Ramos (cell line): ENCODE measurements at regions not wholly inside any gene's neighbourhood (a gene's known extent, or its start where the extent isn't known, plus 50 kb on each side); places are given as distances from the start of the nearest gene placed in this dataset.

Experiments
- in situ Hi-C: fragments of 300-500 bp; cut with MboI; formaldehyde crosslinking; loops from one replicate; pipeline ENCODE4 v1.14.3; 2022; ENCODE audit warnings: low sequenced_read_pairs; ENCODE audit not compliant: unreplicated experiment

DNA sequence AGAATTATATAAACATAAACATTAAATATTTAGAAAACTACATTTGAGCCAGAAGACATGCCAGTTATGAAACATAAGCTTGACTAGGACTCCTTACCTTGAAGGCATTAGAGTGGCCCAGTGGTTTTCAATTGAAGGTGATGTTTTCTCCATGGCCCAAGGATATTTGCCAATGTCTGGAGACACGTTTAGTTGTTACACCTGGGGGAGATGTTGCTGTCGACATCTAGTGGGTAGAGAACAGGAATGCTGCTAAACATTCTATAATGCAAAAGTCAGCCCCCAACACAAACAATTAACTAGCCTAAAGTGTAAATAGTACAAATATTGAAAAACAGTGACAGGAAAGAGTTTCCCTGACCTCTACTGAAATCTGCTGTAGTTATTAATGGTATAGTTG, 200.9 kb upstream of the HS3ST5 start:
- in situ Hi-C loops = no loop called here

DNA sequence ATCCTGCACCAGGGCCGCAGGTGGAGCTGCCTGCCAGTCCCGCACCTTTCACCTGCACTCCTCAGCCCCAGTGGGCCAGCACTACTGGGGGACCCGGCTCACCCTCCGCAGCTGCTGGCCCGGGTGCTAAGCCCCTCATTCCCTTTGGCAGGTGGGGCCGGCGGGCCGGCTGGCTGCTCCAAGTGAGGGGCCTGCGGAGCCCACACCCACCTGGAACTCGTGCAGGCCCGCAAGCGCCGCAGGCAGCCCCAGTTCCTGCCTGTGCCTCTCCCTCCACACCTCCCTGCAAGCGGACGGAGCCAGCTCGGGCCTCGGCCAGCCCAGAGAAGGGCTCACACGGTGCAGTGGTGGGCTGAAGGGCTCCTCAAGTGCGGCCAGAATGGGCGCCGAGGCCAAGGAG, 199.0 kb upstream of the HS3ST5 start:
- in situ Hi-C loops = no loop called here

DNA sequence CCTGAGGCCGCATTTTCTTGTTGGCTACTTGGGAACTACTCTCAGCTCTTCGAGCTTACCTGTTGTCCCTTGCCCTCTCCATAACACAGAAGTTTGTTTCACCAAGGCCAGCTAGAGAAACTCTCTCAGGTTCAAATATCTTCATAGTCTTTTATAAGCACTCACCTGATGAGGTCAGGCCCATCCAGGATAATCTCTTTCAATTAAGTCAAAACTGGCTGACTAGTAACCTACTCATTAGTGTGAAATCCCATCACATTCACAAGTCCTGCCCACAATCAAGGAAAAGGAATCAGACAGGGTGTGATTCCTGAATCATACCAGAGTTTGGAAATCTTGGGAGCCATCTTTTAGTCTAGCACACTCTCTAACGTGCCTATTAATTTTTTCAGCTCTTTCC, 195.2 kb upstream of the HS3ST5 start:
- in situ Hi-C loops = no loop called here

DNA sequence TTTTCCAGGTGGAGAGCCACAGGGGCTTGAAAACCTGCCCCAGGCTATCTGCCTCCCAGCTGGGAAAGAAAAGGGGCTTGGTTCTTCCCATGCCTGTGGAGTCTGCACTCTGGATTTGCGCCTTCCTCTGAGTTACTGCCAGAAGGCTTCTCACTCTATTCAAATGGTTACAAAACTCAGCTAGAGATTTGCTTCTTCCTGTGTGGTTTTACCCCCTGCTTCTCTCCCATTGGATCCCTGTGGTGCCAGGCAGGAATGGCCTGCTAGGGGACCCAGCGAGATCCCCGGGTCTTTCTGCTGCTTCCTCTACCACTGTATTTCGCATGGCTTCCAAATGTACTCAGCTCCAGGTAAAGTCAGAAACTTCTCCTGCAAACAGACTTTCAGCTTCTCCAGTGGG, 192.0 kb upstream of the HS3ST5 start:
- in situ Hi-C loops = no loop called here

DNA sequence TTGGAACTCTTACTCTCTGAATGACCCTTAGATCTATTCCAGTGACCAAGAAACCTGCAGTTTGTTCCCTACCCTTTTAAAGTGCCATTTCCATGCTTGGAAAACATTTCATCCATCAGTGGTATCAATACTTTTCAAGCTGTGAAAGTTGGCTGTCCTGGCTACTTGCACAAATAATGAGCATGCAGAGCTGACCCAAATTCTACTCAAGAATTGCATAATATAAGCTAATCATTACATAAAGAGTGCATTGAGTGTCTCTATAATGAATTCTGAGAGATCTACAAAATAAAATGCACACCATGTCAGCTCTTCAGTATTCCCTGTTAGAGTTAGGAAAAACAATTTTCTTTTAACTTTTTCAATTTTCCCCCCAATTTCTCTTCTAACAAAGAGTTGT, 181.3 kb upstream of the HS3ST5 start:
- in situ Hi-C loops = no loop called here

DNA sequence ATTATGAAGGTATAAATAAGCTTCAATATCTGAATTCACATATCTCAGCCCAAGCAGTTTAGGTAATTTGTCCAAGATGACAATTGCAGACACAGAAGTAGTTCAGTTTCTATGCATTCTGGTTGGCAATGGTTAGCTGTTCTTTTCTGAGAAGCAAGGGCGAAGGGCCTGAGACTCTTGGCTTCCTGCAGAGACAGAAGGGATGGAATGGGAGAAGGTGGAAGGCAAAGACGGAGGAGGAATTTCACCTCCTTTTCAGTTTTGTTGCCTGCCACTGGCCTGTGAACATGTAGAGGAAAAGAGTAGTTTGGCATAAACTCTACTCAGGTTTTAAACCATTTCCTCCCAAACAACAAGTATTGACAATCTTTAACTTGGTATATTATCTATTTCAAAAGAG, 180.7 kb upstream of the HS3ST5 start:
- in situ Hi-C loops = no loop called here

DNA sequence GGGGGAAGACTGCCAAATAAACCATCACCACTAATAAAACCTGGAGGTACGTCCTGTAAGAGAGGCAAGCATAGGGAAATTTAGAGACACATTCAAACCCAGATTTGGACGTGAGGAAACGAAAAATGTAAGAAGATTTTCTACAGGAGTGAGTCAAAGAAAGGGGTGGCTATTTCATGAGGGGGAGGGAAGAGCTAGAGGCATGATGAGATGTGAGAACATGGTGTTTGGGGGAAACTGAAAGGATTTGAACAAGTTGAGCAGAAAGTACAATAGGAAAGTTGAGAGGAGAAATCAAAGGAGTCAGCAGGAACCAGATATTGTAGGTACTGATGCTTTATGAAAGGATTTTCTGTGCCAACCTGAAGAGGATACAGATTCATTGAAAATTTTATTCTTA, 179.1 kb upstream of the HS3ST5 start:
- in situ Hi-C loops = no loop called here

DNA sequence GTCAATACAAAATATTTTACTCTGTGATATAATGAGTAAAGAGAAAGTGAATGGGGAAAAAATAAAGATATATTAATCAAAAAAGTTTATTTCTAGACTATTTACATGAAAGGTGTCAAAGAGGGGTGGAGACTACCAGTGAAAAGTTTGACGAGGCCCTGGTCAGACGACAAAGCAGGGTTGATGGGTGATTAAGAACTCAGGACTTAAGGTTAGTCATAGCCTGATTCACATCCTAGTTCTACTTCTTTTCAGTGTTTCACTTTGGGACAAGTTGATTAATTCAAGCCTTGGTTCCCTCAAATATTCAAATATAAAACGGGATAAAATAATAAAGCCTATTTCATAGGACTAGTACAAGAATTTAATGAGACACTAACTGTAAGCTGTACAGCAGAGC, 178.2 kb upstream of the HS3ST5 start:
- in situ Hi-C loops = no loop called here

DNA sequence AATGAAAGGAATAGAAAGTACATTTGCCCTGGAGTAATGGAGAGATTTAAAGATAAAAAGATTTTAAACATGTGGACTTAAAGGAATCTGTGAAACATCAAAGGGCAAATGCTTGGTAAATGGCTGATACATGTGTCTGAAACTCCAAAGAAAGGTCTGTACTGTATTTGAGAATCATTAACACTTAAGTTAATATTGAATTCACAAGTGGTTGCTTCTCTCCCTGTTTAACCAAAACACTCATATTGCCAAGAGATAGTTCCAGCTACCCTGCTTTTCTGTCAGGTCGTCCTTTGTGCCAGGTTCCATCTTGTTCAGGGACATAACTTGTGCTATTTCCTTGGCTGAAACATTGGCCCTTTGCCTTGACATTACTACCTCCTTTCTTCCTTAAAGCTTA, 171.3 kb upstream of the HS3ST5 start:
- in situ Hi-C loops = no loop called here

DNA sequence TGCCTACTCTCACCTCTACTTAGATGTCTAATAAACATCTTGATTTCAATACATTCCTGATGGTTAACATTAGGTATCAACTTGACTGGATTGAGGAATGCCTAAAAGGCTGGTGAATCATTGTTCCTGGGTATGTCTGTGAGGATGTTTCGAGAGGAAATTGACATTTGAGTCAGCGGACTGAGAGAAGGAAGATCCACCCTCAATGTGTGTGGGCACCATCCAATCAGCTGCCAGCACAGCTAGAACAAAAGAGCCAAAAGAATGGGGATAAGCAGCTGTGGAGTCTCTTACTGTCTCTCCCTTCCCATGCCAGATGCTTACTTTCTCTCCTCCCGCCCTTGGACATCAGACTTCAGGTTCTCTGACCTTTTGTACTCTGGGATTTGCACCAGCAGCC, 128.6 kb upstream of the HS3ST5 start:
- in situ Hi-C loops = no loop called here

DNA sequence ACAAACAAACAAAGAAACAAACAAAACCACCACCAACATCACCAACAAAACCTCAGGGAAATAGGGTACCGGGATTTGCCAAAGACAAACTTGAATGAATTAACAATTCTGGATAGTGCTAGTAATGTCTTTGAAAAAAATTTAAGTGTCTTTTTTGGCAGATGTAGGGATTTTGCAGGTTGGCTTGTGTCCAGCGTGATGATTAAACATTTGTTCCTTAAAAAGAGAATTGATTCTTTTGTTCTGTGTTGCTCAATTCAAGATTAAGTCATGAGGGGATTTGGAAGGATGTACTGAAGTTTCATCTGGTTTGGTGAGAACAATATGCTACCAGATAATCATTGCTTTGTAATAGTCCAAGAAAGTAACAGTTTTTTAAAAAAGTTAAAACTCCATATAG, 125.1 kb upstream of the HS3ST5 start:
- in situ Hi-C loops = no loop called here

DNA sequence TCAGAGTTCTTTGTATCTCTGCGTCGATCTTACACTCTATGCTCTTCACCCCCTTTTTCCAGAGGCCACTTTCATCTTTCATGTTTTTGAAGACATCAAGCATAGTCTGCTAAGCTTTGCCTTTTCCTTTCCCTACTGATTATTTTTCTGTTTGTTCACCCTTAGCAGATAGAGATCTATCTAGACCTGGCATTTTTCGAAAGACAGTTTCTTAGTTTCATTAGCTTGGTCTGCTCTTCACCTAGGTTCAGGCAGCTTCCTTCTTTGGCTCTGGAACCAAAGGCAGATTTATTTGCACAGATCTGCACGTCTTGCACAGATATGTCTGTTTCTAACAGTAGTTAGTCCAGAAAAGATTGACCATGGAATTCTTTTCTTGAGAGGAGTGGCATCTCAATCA, 122.7 kb upstream of the HS3ST5 start:
- in situ Hi-C loops = no loop called here

DNA sequence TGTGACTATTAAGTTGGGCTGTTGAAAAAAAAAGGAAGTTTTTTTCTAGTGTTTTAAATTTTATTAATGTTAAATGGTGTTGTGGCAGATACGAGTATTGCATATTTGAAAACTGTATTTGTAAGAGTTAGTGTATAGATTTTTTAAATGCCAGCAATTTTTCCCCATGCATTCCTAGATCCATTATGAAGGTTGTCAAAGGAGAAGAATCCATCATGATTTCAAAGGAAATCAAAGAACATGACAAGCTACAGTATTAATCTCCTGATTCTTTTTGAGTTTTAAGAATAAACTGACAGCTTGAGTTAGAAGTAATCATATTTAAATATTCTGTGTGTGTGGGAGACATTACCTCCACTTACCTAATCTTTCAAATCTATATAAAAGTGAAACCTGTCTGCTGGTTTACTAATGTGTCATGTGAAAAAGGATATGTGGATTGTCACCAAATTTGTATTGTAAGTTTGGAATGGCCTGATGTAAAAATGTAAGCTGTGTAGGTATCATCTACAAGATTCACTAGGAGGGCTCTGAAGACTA, 111.0 kb upstream of the HS3ST5 start:
- in situ Hi-C loops = no loop called here

DNA sequence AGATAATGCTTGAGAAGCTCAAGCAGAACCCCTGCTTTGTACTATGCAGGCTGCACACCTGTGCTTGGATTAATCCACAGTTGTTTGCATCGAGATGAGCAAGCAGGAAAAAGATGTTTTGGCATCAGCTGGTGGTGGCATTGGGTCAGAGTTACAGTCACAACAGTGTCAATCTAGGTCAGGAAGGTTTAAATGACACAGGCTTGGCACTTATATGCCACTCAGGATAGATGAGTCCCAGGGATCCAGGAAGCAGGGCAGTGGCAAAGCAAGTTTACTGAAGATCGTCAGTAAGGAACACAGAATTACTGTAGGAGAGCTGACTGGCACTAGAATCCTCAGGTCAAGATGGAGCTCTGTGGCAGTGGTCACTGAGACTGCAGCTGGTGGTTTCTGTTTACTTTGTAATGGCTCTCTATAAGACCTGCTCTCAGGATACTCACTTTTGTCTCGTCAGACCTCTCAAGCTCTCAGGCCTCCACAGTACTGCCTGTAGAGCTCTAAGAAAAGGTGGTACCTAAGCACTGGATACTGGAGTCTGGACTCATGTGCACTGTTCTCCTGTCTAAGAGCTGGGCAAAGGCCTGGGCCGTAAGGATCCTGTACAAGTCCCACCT, 110.1 kb upstream of the HS3ST5 start:
- in situ Hi-C loops = no loop called here

DNA sequence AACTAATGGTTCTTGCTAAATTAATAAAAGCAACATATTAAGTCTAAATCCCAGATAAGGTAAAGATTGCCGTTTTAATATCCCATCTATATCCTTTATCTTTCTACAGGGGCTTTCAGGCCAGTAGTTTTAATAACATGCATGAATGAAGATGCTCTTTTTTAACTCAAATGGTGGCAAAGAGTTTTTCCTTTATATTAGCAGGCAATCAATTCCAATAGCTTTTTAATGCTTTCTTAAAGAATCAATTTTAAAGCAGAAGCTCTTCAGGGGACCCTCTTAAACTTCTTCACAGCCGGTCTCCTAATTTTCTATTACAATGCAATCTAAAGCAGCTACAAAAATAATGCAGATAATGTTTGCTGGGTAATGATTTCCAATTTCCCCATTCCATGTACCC, 107.8 kb upstream of the HS3ST5 start:
- in situ Hi-C loops = no loop called here

DNA sequence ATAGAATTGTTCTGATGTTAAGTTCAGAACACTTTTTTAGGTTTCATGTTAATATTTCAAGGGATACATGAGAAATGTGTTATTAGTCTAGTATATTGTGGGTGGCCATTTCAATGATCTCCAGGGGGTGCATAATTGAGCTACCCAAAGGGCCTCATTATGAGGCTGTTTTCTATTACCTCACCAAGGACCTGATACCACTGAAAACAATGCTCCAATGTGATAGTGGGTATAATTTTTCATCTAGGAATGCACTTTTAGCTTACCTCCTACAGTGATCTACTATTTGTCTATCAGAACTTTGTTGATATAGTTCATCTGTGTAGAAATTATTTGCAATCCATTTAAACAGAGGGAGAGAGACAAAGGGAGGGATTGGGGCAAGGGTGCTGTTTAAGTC, 106.8 kb upstream of the HS3ST5 start:
- in situ Hi-C loops = no loop called here

DNA sequence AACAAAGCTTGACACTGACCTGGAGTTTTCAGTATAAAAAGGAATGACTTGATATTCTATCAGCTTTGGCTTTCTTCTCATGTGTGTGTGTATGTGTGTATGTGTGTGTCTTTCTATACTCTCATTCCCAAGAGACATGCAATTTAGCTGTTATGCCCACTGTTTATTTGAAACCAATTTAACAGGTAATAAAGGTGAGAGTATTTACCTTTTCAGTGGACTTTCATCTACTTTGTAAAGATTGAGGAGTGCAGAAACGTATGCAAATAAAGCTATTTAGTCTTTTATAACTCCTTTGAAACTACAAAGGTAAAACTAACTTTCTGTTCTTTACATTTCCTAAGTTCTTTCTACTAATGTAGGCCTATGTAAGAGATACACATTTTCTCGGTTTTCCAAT, 103.5 kb upstream of the HS3ST5 start:
- in situ Hi-C loops = no loop called here

DNA sequence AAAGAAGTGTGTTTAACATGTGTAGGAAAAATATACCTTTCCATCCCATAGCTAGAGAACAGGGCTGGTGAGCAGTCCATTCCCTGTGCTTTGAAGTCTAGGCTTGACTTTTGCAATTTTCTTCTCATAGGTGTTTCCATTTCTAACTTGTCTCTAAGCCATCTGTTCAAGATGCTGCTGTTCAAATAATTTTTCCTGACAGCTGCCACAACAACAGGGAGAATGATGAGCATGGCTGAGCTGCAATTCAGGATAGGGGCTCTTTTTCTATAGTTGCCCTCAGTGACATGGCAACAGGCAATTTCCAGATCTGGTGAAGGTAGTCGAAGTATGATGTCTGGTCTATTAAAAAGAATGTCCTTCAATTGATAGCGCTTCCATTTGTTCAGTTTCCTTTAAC, 103.0 kb upstream of the HS3ST5 start:
- in situ Hi-C loops = no loop called here

DNA sequence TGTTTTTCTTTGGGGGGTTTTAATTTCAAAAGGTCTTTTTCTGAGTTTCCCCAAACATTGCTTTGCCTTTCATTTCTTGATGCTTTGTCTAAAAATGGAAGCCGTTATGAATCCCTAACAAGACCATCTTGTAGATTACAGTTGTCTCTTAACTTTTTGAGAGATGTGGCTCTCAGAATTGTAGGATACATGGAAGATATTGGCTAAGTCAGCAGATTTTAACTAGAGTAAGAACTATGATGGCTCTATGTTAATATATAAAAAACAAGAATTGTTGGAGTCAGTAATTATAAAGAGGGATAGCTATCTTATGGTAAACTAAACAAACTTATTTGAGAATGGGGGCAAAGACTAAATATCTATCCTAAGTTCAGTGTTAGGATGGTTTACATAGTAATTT, 96.6 kb upstream of the HS3ST5 start:
- in situ Hi-C loops = no loop called here

DNA sequence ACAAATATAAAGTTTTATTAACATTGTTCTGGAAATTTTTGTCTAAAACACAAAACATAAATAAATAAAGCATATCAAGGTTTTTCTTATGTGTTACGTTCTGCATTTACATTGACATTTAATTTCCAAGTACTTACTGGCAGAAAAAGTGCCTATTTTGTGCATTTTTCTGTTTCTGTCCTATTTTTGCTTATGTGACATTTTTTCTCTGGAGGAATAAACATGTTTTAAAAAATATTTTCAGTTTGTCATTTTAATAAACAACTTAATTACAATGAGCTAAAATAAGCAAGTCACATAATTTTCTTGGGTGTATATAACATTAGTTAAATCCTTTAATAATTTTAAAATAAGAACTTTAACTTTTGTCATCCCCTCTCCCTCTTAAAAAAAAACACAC, 94.4 kb upstream of the HS3ST5 start:
- in situ Hi-C loops = no loop called here

DNA sequence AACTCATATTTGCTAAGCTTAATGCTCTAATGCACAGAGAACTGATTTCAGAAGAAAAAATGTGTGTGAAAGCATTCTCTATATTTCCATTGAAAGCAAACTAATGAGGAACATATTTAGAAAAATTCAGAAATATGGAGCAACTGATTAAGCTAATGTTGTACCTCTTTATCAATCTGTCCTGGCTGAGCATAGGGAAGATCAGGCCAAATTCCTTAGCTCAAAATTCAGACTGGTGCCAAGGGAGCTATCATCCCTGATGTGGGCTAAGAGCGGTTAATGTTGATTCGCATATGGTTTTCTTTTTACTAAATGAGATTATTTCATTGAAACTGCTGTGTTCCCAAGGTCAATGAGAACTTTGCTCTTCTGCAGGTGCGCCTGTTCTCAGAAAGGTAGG, 93.9 kb upstream of the HS3ST5 start:
- in situ Hi-C loops = no loop called here

DNA sequence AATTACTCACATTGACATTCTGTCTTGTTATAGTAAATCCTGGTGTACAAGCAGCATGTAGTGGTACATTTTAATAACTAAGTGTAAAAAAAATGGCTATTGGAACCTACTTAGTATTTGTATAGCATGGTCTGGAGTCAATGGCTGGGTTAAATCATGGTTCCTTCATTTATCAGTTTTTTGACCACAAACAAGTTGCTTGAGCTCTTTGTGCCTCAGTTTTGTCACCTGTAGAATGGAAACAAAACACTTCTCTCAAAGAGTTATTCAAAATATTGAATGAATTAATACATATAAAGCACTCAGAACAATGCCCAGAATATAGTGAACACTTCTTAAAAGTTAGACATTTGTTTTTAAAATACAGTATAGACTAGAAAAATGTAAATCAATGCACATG, 93.2 kb upstream of the HS3ST5 start:
- in situ Hi-C loops = no loop called here

DNA sequence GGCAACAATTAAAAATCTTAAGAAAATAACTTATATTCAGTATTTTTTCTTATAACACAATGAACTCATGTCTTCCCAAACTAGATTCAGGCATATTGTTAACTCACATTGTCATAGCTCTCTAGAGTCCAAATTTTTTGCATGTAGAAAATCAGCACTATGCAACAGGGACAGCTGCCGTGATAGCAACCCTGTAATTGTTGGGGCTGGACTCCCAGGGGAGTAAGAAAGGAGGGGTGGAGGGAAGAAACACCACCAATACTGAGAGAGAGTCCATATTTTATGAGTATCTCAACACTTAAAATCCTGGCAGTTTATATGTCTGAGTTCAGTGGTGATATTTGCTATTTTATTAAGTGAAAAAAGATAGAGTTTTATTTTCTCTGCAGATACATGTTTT, 89.6 kb upstream of the HS3ST5 start:
- in situ Hi-C loops = no loop called here
